Erythroblast (primary cell): ENCODE measurements at regions not wholly inside any gene's neighbourhood (a gene's known extent, or its start where the extent isn't known, plus 50 kb on each side); places are given as distances from the start of the nearest gene placed in this dataset.

Experiments
- GATA1 ChIP-seq: IDR thresholded peaks from 2 replicates; pipeline ENCODE4 v1.6.1; 2011; ENCODE audit warnings: low read depth, mild to moderate bottlenecking, control low read depth, low read length, moderate library complexity
- POLR2A ChIP-seq: IDR thresholded peaks from 2 replicates; pipeline ENCODE4 v1.6.1; 2011; ENCODE audit warnings: mild to moderate bottlenecking, low read length

DNA sequence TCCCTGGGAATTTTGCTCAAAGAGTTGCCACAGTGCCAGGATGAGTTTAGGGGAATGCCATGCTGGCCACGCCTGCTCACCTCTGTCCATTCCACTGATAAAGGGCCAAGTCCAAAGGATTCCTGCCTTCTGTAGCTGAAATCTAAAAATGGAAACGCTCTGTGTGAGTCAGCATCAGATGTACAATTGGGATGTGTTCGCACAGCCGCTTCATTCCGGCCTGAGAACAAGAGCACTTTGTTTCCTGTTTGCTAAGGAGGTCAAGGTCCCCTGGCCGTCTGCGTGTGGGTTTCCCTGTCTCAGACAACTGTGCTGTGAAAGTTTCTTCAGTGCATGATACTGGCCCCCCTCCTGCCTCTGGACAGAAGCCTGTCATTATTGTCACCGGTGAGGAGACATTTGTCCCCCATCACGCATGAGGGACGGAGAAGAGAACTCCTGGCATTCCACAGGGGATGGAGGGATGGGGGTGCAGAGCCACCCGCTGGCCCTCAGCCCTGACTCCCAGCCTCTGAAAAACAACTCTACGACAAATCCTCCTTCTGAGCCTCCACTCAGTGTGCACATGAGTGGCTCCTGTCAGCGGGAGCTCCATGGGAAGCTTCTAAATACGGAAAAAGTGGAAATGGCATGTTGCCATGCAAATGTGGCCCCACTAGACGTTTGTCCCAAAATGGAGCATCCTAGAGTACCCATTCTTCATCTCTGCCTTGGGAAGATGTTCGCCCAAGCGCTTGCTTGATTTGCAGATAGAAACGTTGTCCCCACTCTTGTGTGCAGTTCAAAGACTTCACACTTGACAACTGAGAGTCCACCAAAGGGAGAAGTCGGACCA, 143.5 kb upstream of the AFDN start:
- TF ChIP-seq POLR2A (no peak), GATA1 (no peak)
